Tibial nerve (tissue), 3 donors: ENCODE measurements at regions not wholly inside any gene's neighbourhood (a gene's known extent, or its start where the extent isn't known, plus 50 kb on each side); places are given as distances from the start of the nearest gene placed in this dataset.

Experiments used
- POLR2A ChIP-seq, 2 donors: fragments of 450-650 bp; IDR thresholded peaks; one replicate each; pipeline ENCODE4 v1.6.1; 2017; ENCODE audit warnings: antibody characterized with exemption in 2 of 2, mild to moderate bottlenecking in 2 of 2, moderate library complexity in 2 of 2
- TF ChIP-seq, protein P1 (sequence below), 5 experiments: fragments of 200-600 bp in 3 of 5; fragments of 450-650 bp in 2 of 5; sonication (generic) in 3 of 5; IDR thresholded peaks; one replicate each; pipeline ENCODE4 v1.5.1; 2016 to 2019; ENCODE audit warnings: antibody characterized with exemption in 5 of 5, mild to moderate bottlenecking in 3 of 5, moderate library complexity in 2 of 5

DNA sequence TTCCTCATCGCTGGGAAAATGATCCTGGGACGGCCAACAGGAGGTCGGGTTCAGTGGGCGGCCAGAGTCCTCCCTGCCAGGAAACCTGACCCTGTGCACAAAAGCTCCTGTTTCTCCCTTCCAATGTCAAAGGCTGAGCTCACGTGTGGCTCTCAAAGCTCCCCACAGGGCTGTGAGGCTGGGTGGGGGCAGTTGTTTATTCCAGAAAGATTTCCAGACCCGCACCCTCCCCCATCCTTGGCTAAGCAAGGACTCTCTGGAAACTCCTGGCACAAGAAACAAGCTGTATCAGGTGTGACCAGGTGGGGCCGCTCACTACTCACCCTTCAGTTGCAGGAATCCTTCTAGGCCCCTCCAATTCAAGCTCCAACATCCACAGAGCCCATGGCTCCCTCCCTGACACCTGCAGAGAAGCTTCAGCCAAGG lies 131.9 kb downstream of the SHANK2 start:
- TF ChIP-seq, protein P1, sequence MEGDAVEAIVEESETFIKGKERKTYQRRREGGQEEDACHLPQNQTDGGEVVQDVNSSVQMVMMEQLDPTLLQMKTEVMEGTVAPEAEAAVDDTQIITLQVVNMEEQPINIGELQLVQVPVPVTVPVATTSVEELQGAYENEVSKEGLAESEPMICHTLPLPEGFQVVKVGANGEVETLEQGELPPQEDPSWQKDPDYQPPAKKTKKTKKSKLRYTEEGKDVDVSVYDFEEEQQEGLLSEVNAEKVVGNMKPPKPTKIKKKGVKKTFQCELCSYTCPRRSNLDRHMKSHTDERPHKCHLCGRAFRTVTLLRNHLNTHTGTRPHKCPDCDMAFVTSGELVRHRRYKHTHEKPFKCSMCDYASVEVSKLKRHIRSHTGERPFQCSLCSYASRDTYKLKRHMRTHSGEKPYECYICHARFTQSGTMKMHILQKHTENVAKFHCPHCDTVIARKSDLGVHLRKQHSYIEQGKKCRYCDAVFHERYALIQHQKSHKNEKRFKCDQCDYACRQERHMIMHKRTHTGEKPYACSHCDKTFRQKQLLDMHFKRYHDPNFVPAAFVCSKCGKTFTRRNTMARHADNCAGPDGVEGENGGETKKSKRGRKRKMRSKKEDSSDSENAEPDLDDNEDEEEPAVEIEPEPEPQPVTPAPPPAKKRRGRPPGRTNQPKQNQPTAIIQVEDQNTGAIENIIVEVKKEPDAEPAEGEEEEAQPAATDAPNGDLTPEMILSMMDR (IDR thresholded peaks at IDR 0.05) = no peak
- TF ChIP-seq POLR2A (IDR thresholded peaks at IDR 0.05) = no peak
